ENCODE measurements at regions not wholly inside any gene's neighbourhood (a gene's known extent, or its start where the extent isn't known, plus 50 kb on each side); places are given as distances from the start of the nearest gene placed in this dataset.

DNA sequence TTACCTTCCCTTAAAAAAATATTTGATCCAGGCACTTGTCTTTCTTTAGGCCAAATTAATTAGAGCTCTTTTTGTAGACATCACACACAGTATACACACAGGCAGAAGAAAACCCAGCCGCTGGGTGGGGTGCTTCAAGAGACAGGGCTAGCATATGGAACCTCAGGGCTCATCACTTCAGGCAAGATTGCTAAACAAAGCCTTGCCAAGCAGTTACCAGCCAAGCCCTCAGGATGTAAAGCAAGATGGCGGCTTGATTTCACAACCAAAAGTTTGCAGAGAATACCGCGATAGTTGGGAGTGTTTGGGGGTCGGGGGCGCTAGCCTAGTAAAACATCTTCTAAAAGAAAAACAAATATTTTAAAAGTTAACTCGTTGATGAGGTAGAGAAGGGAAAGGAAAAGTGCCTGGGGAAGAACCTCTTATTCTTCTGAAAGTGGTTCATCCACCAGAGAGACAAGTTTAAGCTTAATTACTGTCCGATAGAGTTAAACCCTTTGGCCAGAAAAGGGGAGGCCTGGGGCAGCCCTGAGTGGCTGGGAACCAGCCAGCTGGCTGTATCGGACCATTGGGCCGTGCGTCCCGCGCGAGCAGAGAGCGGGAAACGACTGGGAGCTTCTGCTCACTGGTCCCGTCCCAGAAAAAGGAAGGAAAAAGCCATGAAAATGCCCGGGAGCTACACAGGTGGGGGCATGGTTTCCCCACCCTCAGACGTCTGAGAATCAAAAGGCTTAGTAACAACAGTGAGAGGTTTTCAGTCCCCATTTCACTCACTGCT lies 254.9 kb upstream of the PCDH20 start:
- TF ChIP-seq CTCF (IDR thresholded peaks at IDR 0.05), result no peak
- TF ChIP-seq POLR2A (IDR thresholded peaks at IDR 0.05), result no peak
